Left renal cortex interstitium (tissue), 4 donors: ENCODE measurements at regions not wholly inside any gene's neighbourhood (a gene's known extent, or its start where the extent isn't known, plus 50 kb on each side); places are given as distances from the start of the nearest gene placed in this dataset.
A peak's percentile ranks its signal among the peaks of the same experiment; 100 is the strongest.

Experiments used
- DNase-seq, 4 donors: peaks; one replicate each; pipeline ENCODE4 v3.0.0-alpha.2; 2013; ENCODE audit warnings: low read depth in 4 of 4, low spot score in 2 of 4, missing footprints in 1 of 4

- no peak for DNase-seq
Observed at GRCh38 chr6:126419901-126420300, 80.0 kb downstream of the CENPW start.

GRCh38 chr6:126422912-126423311 lies 83.0 kb downstream of the CENPW start:
- no peak for DNase-seq

- no peak for DNase-seq
Observed at GRCh38 chr6:126427713-126428112, 87.8 kb downstream of the CENPW start.

GRCh38 chr6:126429866-126430265 lies 90.0 kb downstream of the CENPW start:
- DNase-seq: peak in 2 of 4 donors; percentile 25 to 27

- no peak for DNase-seq
Observed at GRCh38 chr6:126432564-126432963, 92.6 kb downstream of the CENPW start.

- DNase-seq: no peak
Observed at GRCh38 chr6:126433927-126434326, 94.0 kb downstream of the CENPW start.

- no peak for DNase-seq
Observed at GRCh38 chr6:126437205-126437604, 97.3 kb downstream of the CENPW start.

- no peak for DNase-seq
Observed at GRCh38 chr6:126439040-126439439, 99.1 kb downstream of the CENPW start.

- no peak for DNase-seq
Observed at GRCh38 chr6:126440923-126441322, 101.0 kb downstream of the CENPW start.

GRCh38 chr6:126444659-126445273 lies 104.9 kb downstream of the CENPW start:
- DNase-seq: no peak

GRCh38 chr6:126446248-126446647 lies 106.3 kb downstream of the CENPW start:
- DNase-seq: no peak

- no peak for DNase-seq
Observed at GRCh38 chr6:126447367-126447766, 107.5 kb downstream of the CENPW start.

- no peak for DNase-seq
Observed at GRCh38 chr6:126461045-126461444, 121.1 kb downstream of the CENPW start.

GRCh38 chr6:126464245-126464644 lies 124.3 kb downstream of the CENPW start:
- DNase-seq: no peak

- no peak for DNase-seq
Observed at GRCh38 chr6:126475449-126475848, 135.5 kb downstream of the CENPW start.

- no peak for DNase-seq
Observed at GRCh38 chr6:126477678-126478077, 137.8 kb downstream of the CENPW start.

- no peak for DNase-seq
Observed at GRCh38 chr6:126480268-126480667, 140.4 kb downstream of the CENPW start.

- no peak for DNase-seq
Observed at GRCh38 chr6:126481319-126481718, 141.4 kb downstream of the CENPW start.

- no peak for DNase-seq
Observed at GRCh38 chr6:126504792-126505191, 164.9 kb downstream of the CENPW start.

- no peak for DNase-seq
Observed at GRCh38 chr6:126513198-126513597, 173.3 kb downstream of the CENPW start.

- DNase-seq: no peak
Observed at GRCh38 chr6:126516411-126516810, 176.5 kb downstream of the CENPW start.

GRCh38 chr6:126524811-126525326 lies 185.0 kb downstream of the CENPW start:
- DNase-seq: no peak

- DNase-seq: no peak
Observed at GRCh38 chr6:126526547-126526946, 186.6 kb downstream of the CENPW start.
